Trophoblast cell (in vitro differentiated cells and primary cell): ENCODE measurements at regions not wholly inside any gene's neighbourhood (a gene's known extent, or its start where the extent isn't known, plus 50 kb on each side); places are given as distances from the start of the nearest gene placed in this dataset.

ENCODE experiments used
- DNase-seq, 2 donors: peaks; one replicate each; pipeline ENCODE4 v3.0.0-alpha.2; 2016
- H2AFZ ChIP-seq: 2 replicates; pipeline ENCODE4 v1.6.1; 2013; ENCODE audit warnings: low read length, moderate library complexity, mild to moderate bottlenecking; ENCODE audit not compliant: insufficient read depth, poor library complexity
- H2AK5ac ChIP-seq: 2 replicates; pipeline ENCODE4 v1.6.1; 2013; ENCODE audit warnings: mild to moderate bottlenecking, low read length
- H2BK120ac ChIP-seq: 2 replicates; pipeline ENCODE4 v1.6.1; 2013; ENCODE audit warnings: low read length, mild to moderate bottlenecking, moderate library complexity; ENCODE audit not compliant: insufficient read depth, poor library complexity
- H2BK12ac ChIP-seq: 2 replicates; pipeline ENCODE4 v1.6.1; 2013; ENCODE audit warnings: mild to moderate bottlenecking, low read length, moderate library complexity
- H2BK5ac ChIP-seq: 2 replicates; pipeline ENCODE4 v1.6.1; 2013; ENCODE audit warnings: low read length, low read depth, moderate library complexity, mild to moderate bottlenecking; ENCODE audit not compliant: poor library complexity
- H3K14ac ChIP-seq: 2 replicates; pipeline ENCODE4 v1.6.1; 2013; ENCODE audit warnings: mild to moderate bottlenecking, low read length
- H3K18ac ChIP-seq: 2 replicates; pipeline ENCODE4 v1.6.1; 2013; ENCODE audit warnings: mild to moderate bottlenecking, low read length
- H3K23ac ChIP-seq: 2 replicates; pipeline ENCODE4 v1.6.1; 2013; ENCODE audit warnings: low read length
- H3K27ac ChIP-seq: 2 replicates; pipeline ENCODE4 v1.5.1; 2013; ENCODE audit warnings: low read depth, mild to moderate bottlenecking, inconsistent platforms, low read length, moderate library complexity
- H3K27me3 ChIP-seq: 2 replicates; pipeline ENCODE4 v1.6.1; 2013; ENCODE audit warnings: inconsistent platforms, mild to moderate bottlenecking, low read length, moderate library complexity; ENCODE audit not compliant: insufficient read depth
- H3K36me3 ChIP-seq, 2 experiments: 1 replicate in 1 of 2; 2 replicates in 1 of 2; pipeline ENCODE4 v1.6.1; 2013; ENCODE audit warnings: low read length in 2 of 2, mild to moderate bottlenecking in 2 of 2, moderate library complexity in 1 of 2; ENCODE audit not compliant: insufficient read depth in 2 of 2, control insufficient read depth in 1 of 2
- H3K4ac ChIP-seq: 2 replicates; pipeline ENCODE4 v1.6.1; 2013; ENCODE audit warnings: low read depth, mild to moderate bottlenecking, low read length, moderate library complexity
- H3K4me1 ChIP-seq, 2 experiments: 1 replicate in 1 of 2; 2 replicates in 1 of 2; pipeline ENCODE4 v1.6.1; 2013; ENCODE audit warnings: low read length in 2 of 2, mild to moderate bottlenecking in 2 of 2, moderate library complexity in 1 of 2; ENCODE audit not compliant: insufficient read depth in 2 of 2, control insufficient read depth in 1 of 2
- H3K4me2 ChIP-seq: 2 replicates; pipeline ENCODE4 v1.6.1; 2013; ENCODE audit warnings: inconsistent platforms, mild to moderate bottlenecking, low read length, moderate library complexity
- H3K4me3 ChIP-seq: 2 replicates; pipeline ENCODE4 v1.5.1; 2013; ENCODE audit warnings: mild to moderate bottlenecking, low read depth, low read length, inconsistent platforms
- H3K79me1 ChIP-seq: one replicate; pipeline ENCODE4 v1.6.1; 2013; ENCODE audit warnings: low read length
- H3K79me2 ChIP-seq: 2 replicates; pipeline ENCODE4 v1.6.1; 2013; ENCODE audit warnings: low read length, mild to moderate bottlenecking; ENCODE audit not compliant: control insufficient read depth, insufficient read depth, poor library complexity
- H3K9ac ChIP-seq: 2 replicates; pipeline ENCODE4 v1.6.1; 2013; ENCODE audit warnings: mild to moderate bottlenecking, low read length
- H3K9me3 ChIP-seq: 2 replicates; pipeline ENCODE4 v1.6.1; 2013; ENCODE audit warnings: low read depth, mild to moderate bottlenecking, control low read depth, inconsistent platforms, low read length; ENCODE audit not compliant: insufficient read depth
- H4K12ac ChIP-seq: 2 replicates; pipeline ENCODE4 v1.6.1; 2013; ENCODE audit warnings: low read depth, mild to moderate bottlenecking, low read length, moderate library complexity
- H4K8ac ChIP-seq: 2 replicates; pipeline ENCODE4 v1.6.1; 2013; ENCODE audit warnings: low read depth, mild to moderate bottlenecking, low read length, moderate library complexity
- H4K91ac ChIP-seq: one replicate; pipeline ENCODE4 v1.6.1; 2013; ENCODE audit warnings: low read depth, mild to moderate bottlenecking, low read length, moderate library complexity
- WGBS: extraction: QIAGEN DNeasy Blood & Tissue Kit; methylation state at CpG from one replicate; pipeline ENCODE4 v1.1.7; 2013; ENCODE audit warnings: missing lambda C conversion rate; ENCODE audit not compliant: insufficient read length, insufficient coverage; ENCODE audit errors: extremely low coverage; 5-methylcytosine and 5-hydroxymethylcytosine counted together

GRCh38 chr2:196501836-196502235 lies 137.7 kb upstream of the CCDC150 start:
- no peak overlapping the region for H2BK120ac ChIP-seq
- no peaks in the 10 kb centered on the region for H3K4me1 ChIP-seq

DNA sequence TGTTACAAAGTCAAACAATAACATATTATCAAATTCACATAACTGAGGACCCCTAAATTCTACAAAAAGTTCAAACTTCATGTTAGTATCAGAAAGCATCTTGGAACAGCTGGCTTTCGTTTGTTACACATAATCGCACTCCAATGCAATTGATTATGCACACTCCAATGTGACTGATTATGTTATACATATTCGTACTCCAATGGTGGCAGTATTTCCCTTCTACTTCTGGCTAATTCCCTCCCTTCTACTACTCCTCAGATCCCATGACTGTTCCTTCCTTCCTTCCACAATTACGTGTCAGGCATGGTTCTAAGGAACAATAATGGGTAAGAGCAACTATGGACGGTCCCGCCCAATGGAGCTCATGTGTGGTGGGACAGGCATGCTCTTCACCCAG lies 137.1 kb upstream of the CCDC150 start:
- no peaks in the 10 kb centered on the region for H3K79me2 ChIP-seq
- H2AFZ ChIP-seq, result no peak overlapping the region
- H3K27ac ChIP-seq, result no peak overlapping the region
- no peak for DNase-seq
- H2BK120ac ChIP-seq, result no peak overlapping the region
- no peak overlapping the region for H3K4ac ChIP-seq
- H3K4me2 ChIP-seq, result no peak overlapping the region
- no peaks in the 10 kb centered on the region for H3K79me1 ChIP-seq
- H4K8ac ChIP-seq, result no peak overlapping the region
- no peak overlapping the region for H3K14ac ChIP-seq
- no peak overlapping the region for H2BK5ac ChIP-seq
- H3K23ac ChIP-seq, result no peak overlapping the region
- no peak overlapping the region for H2BK12ac ChIP-seq
- no peaks in the 10 kb centered on the region for H3K36me3 ChIP-seq
- no peak overlapping the region for H3K4me3 ChIP-seq
- H3K9me3 ChIP-seq, result no peaks in the 10 kb centered on the region
- H3K18ac ChIP-seq, result no peak overlapping the region
- H2AK5ac ChIP-seq, result no peak overlapping the region
- no peak overlapping the region for H3K9ac ChIP-seq
- no peak overlapping the region for H4K91ac ChIP-seq
- H3K27me3 ChIP-seq, result no peaks in the 10 kb centered on the region
- H3K4me1 ChIP-seq, result no peaks in the 10 kb centered on the region
- no CpG with 5 or more reads among the region's 6 CpGs for WGBS
- H4K12ac ChIP-seq, result no peak overlapping the region

More at GRCh38 chr2:196501836-196502235, 137.7 kb upstream of the CCDC150 start:
- no peak overlapping the region for H4K12ac ChIP-seq
- no peak overlapping the region for H3K14ac ChIP-seq
- H3K18ac ChIP-seq, result no peak overlapping the region
- no peaks in the 10 kb centered on the region for H3K27me3 ChIP-seq
- H3K4me2 ChIP-seq, result no peak overlapping the region
- no peak overlapping the region for H2AK5ac ChIP-seq
- no peak for DNase-seq
- H3K79me1 ChIP-seq, result no peaks in the 10 kb centered on the region
- no peaks in the 10 kb centered on the region for H3K36me3 ChIP-seq
- H4K8ac ChIP-seq, result no peak overlapping the region
- H3K4ac ChIP-seq, result no peak overlapping the region
- no peak overlapping the region for H3K9ac ChIP-seq
- no peaks in the 10 kb centered on the region for H3K9me3 ChIP-seq
- no peak overlapping the region for H3K27ac ChIP-seq
- no peak overlapping the region for H2BK5ac ChIP-seq
- WGBS, result no CpG with 5 or more reads among the region's 2 CpGs
- no peak overlapping the region for H3K4me3 ChIP-seq
- H2BK12ac ChIP-seq, result no peak overlapping the region
- no peaks in the 10 kb centered on the region for H3K79me2 ChIP-seq
- no peak overlapping the region for H4K91ac ChIP-seq
- no peak overlapping the region for H3K23ac ChIP-seq
- H2AFZ ChIP-seq, result no peak overlapping the region

GRCh38 chr2:196503398-196503797 lies 136.1 kb upstream of the CCDC150 start:
- H3K4ac ChIP-seq, result no peak overlapping the region
- no peak overlapping the region for H2BK12ac ChIP-seq
- no peaks in the 10 kb centered on the region for H3K79me2 ChIP-seq
- no peak overlapping the region for H4K12ac ChIP-seq
- no peak overlapping the region for H4K91ac ChIP-seq
- WGBS, result no CpG with 5 or more reads among the region's 4 CpGs
- no peak overlapping the region for H3K23ac ChIP-seq
- H2BK5ac ChIP-seq, result no peak overlapping the region
- no peaks in the 10 kb centered on the region for H3K79me1 ChIP-seq
- no peaks in the 10 kb centered on the region for H3K4me1 ChIP-seq
- H2AFZ ChIP-seq, result no peak overlapping the region
- H3K27ac ChIP-seq, result no peak overlapping the region
- no peaks in the 10 kb centered on the region for H3K27me3 ChIP-seq
- peak overlapping the region; percentile 47 for H3K4me3 ChIP-seq
- no peaks in the 10 kb centered on the region for H3K36me3 ChIP-seq
- no peak overlapping the region for H3K14ac ChIP-seq
- no peak overlapping the region for H3K9ac ChIP-seq
- H2BK120ac ChIP-seq, result no peak overlapping the region
- no peak overlapping the region for H3K18ac ChIP-seq
- H3K4me2 ChIP-seq, result no peak overlapping the region
- no peak for DNase-seq
- H3K9me3 ChIP-seq, result no peaks in the 10 kb centered on the region
- H4K8ac ChIP-seq, result no peak overlapping the region
- H2AK5ac ChIP-seq, result no peak overlapping the region

DNA sequence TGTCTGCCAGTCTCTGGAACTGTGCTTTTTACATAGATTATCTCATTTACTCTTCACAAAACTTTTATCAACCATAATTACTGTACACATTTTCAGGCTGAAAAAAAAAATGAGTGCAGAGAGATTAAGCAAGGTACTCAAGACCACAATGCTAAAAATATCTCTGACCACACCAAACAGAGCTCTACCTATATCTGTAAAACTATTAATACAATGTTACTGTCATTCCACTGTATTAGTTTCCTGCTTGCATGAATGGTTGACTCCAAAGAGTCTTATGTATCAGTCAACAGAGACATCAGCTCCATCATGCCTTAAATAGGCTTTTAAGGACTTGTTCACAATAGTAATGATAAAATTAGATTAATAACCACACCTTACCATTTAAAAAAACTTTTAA lies 134.7 kb upstream of the CCDC150 start:
- no peaks in the 10 kb centered on the region for H3K27me3 ChIP-seq
- no peak overlapping the region for H2AFZ ChIP-seq
- H3K9ac ChIP-seq, result no peak overlapping the region
- H3K18ac ChIP-seq, result no peak overlapping the region
- no peak for DNase-seq
- no peak overlapping the region for H3K4me2 ChIP-seq
- H2BK12ac ChIP-seq, result no peak overlapping the region
- no peak overlapping the region for H3K4me3 ChIP-seq
- H4K91ac ChIP-seq, result no peak overlapping the region
- H3K23ac ChIP-seq, result no peak overlapping the region
- H3K79me2 ChIP-seq, result no peaks in the 10 kb centered on the region
- H3K79me1 ChIP-seq, result no peaks in the 10 kb centered on the region
- H2AK5ac ChIP-seq, result no peak overlapping the region
- no peak overlapping the region for H4K8ac ChIP-seq
- no peaks in the 10 kb centered on the region for H3K4me1 ChIP-seq
- no peak overlapping the region for H4K12ac ChIP-seq
- no peak overlapping the region for H2BK5ac ChIP-seq
- no peak overlapping the region for H3K14ac ChIP-seq
- no peak overlapping the region for H3K4ac ChIP-seq
- no peaks in the 10 kb centered on the region for H3K36me3 ChIP-seq
- no peak overlapping the region for H3K27ac ChIP-seq
- no peak overlapping the region for H2BK120ac ChIP-seq
- no peaks in the 10 kb centered on the region for H3K9me3 ChIP-seq
